Breast epithelium (tissue), 3 donors: ENCODE measurements at regions not wholly inside any gene's neighbourhood (a gene's known extent, or its start where the extent isn't known, plus 50 kb on each side); places are given as distances from the start of the nearest gene placed in this dataset.

Source experiments
- POLR2A ChIP-seq: fragments of 450-650 bp; IDR thresholded peaks from one replicate; pipeline ENCODE4 v1.6.1; 2016; ENCODE audit warnings: antibody characterized with exemption, mild to moderate bottlenecking, moderate library complexity
- POLR2AphosphoS5 ChIP-seq, 3 donors: sonication (generic); formaldehyde crosslinking; IDR thresholded peaks; one replicate each; pipeline ENCODE4 v1.6.1; 2017; ENCODE audit warnings: antibody characterized with exemption in 3 of 3
- TF ChIP-seq, protein P1 (sequence below), 3 donors: fragments of 450-650 bp; IDR thresholded peaks; one replicate each; pipeline ENCODE4 v1.5.1; 2016 to 2017; ENCODE audit warnings: antibody characterized with exemption in 3 of 3, mild to moderate bottlenecking in 3 of 3, moderate library complexity in 3 of 3

DNA sequence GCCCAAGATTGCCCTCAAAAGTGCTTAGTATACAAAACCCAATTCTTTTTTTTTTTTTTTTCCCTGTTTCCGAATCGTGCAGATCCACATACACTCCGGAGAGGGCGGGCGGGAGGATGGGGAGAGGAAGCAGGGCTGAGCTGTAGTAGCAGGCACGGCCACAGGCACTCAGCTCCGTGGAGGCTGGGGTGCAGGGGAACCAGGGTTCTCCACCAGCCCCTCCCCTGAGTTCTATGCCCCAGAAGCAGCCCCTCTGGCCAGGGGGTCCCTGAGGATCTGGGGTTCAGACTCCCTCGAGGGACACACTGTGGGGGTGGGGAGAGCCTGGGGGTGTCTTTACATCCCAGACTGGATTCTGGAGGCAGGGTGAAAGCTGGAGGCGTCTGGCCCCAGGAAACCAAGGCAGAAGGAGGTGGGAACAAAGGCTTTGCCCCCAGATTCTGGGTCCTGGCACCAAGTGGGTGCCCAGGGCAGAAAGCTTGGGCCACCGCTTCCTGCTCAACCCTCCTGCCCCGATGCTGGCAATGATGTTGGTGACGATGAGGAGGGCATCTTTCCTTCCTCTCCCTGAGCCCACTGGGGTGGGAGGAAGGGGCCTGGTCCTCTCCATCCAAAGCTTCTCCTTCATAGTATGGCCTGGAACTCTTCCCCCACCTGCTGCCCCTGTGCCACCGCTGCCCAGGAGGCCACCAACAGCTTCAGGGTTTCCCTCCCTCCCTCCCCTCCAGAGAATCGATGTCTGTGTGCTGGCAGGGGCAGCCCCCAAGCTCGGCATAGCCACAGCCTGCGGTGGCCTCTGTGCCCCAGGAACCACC lies 106.4 kb upstream of the TARDBP start:
- no peak for TF ChIP-seq POLR2AphosphoS5 (IDR thresholded peaks at IDR 0.05)
- TF ChIP-seq, protein P1, sequence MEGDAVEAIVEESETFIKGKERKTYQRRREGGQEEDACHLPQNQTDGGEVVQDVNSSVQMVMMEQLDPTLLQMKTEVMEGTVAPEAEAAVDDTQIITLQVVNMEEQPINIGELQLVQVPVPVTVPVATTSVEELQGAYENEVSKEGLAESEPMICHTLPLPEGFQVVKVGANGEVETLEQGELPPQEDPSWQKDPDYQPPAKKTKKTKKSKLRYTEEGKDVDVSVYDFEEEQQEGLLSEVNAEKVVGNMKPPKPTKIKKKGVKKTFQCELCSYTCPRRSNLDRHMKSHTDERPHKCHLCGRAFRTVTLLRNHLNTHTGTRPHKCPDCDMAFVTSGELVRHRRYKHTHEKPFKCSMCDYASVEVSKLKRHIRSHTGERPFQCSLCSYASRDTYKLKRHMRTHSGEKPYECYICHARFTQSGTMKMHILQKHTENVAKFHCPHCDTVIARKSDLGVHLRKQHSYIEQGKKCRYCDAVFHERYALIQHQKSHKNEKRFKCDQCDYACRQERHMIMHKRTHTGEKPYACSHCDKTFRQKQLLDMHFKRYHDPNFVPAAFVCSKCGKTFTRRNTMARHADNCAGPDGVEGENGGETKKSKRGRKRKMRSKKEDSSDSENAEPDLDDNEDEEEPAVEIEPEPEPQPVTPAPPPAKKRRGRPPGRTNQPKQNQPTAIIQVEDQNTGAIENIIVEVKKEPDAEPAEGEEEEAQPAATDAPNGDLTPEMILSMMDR (IDR thresholded peaks at IDR 0.05): no peak
- no peak for TF ChIP-seq POLR2A
